ENCODE measurements at regions not wholly inside any gene's neighbourhood (a gene's known extent, or its start where the extent isn't known, plus 50 kb on each side); places are given as distances from the start of the nearest gene placed in this dataset.

- TF ChIP-seq CTCF (IDR thresholded peaks at IDR 0.05; ENCODE audit: extremely low read depth in 1 of 2, insufficient read depth in 1 of 2, low read depth in 1 of 2, low read length in 2 of 2) = no peak
- TF ChIP-seq EZH2 (IDR thresholded peaks at IDR 0.05; ENCODE audit: borderline replicate concordance, low read depth, low read length, severe bottlenecking) = no peak
- no peak for TF ChIP-seq POLR2A (IDR thresholded peaks at IDR 0.05; ENCODE audit: low read depth, low read length)
These were observed 53.5 kb upstream of the SPANXN3 start for GRCh38 chrX:143570782-143571181.
